ENCODE measurements at regions not wholly inside any gene's neighbourhood (a gene's known extent, or its start where the extent isn't known, plus 50 kb on each side); places are given as distances from the start of the nearest gene placed in this dataset.

DNA sequence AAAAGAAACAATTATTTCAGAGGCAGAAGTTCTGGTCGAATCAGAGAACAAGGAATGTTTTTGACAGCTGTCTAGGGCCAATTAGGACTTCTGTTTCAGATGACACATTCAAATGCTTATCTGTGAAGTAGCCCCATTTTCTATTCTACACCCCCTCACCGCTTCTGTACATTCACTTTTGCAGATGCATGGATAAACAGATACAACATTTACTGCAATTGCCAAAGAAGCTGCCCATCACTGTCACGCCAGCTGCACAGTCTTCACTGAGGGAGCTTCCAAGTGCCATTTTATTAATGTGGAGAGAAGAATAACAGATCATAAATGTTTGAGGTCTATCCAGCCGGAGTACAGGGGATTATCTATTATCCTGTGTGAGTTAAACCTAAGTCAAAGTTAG is 426.8 kb upstream of the ARID1B start:
- Histone ChIP-seq H3K9me2 (replicated peaks; ENCODE audit: insufficient read depth, low read length) (no peaks in the 10 kb centered on the region), H3K4me1 (ENCODE audit: low read length) (no peaks in the 10 kb centered on the region), H3K9ac (ENCODE audit: low read length) (no peak overlapping the region), H3K9me3 (replicated peaks; ENCODE audit: insufficient read depth, low read length) (no peaks in the 10 kb centered on the region), H3K79me2 (ENCODE audit: low read length) (no peaks in the 10 kb centered on the region), H2AFZ (ENCODE audit: low read length) (no peak overlapping the region), H3K4me3 (ENCODE audit: low read length) (no peak overlapping the region), H3K36me3 (replicated peaks; ENCODE audit: insufficient read depth, low read length) (no peaks in the 10 kb centered on the region), H3K4me2 (ENCODE audit: low read depth, low read length) (no peak overlapping the region), H4K20me1 (ENCODE audit: insufficient read depth, low read length) (no peaks in the 10 kb centered on the region), H3F3A (ENCODE audit: insufficient read depth, low read length) (no peaks in the 10 kb centered on the region), H3K27ac (ENCODE audit: low read length) (no peak overlapping the region), H3K27me3 (replicated peaks; ENCODE audit: insufficient read depth, low read length) (no peaks in the 10 kb centered on the region)
- DNase-seq = no peak
- TF ChIP-seq EZH2 (optimal IDR thresholded peaks at IDR 0.05; ENCODE audit: low read depth, low read length) (no peak), EZH2phosphoT487 (IDR thresholded peaks at IDR 0.05; ENCODE audit: low read length) (no peak)
- TF ChIP-seq, protein P1, sequence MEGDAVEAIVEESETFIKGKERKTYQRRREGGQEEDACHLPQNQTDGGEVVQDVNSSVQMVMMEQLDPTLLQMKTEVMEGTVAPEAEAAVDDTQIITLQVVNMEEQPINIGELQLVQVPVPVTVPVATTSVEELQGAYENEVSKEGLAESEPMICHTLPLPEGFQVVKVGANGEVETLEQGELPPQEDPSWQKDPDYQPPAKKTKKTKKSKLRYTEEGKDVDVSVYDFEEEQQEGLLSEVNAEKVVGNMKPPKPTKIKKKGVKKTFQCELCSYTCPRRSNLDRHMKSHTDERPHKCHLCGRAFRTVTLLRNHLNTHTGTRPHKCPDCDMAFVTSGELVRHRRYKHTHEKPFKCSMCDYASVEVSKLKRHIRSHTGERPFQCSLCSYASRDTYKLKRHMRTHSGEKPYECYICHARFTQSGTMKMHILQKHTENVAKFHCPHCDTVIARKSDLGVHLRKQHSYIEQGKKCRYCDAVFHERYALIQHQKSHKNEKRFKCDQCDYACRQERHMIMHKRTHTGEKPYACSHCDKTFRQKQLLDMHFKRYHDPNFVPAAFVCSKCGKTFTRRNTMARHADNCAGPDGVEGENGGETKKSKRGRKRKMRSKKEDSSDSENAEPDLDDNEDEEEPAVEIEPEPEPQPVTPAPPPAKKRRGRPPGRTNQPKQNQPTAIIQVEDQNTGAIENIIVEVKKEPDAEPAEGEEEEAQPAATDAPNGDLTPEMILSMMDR (IDR thresholded peaks at IDR 0.05; ENCODE audit: low read length) = no peak

GRCh38 chr6:156348849-156349248 is 428.3 kb upstream of the ARID1B start:
- Histone ChIP-seq H3K27me3 (replicated peaks; ENCODE audit: insufficient read depth, low read length) (no peaks in the 10 kb centered on the region), H3K9me2 (replicated peaks; ENCODE audit: insufficient read depth, low read length) (no peaks in the 10 kb centered on the region), H3K4me2 (ENCODE audit: low read depth, low read length) (no peak overlapping the region), H2AFZ (ENCODE audit: low read length) (no peak overlapping the region), H3K36me3 (replicated peaks; ENCODE audit: insufficient read depth, low read length) (no peaks in the 10 kb centered on the region), H4K20me1 (ENCODE audit: insufficient read depth, low read length) (no peaks in the 10 kb centered on the region), H3K4me3 (ENCODE audit: low read length) (no peak overlapping the region), H3K4me1 (ENCODE audit: low read length) (no peaks in the 10 kb centered on the region), H3K27ac (ENCODE audit: low read length) (no peak overlapping the region), H3K9me3 (replicated peaks; ENCODE audit: insufficient read depth, low read length) (no peaks in the 10 kb centered on the region), H3K79me2 (ENCODE audit: low read length) (no peaks in the 10 kb centered on the region), H3K9ac (ENCODE audit: low read length) (no peak overlapping the region), H3F3A (ENCODE audit: insufficient read depth, low read length) (no peaks in the 10 kb centered on the region)
- no peak for TF ChIP-seq EZH2 (optimal IDR thresholded peaks at IDR 0.05; ENCODE audit: low read depth, low read length)
- TF ChIP-seq EZH2phosphoT487 (IDR thresholded peaks at IDR 0.05; ENCODE audit: low read length) = no peak
- TF ChIP-seq, protein P1 (IDR thresholded peaks at IDR 0.05; ENCODE audit: low read length) = no peak
- no peak for DNase-seq

GRCh38 chr6:156348424-156348823 is 428.8 kb upstream of the ARID1B start:
- Histone ChIP-seq H4K20me1 (ENCODE audit: insufficient read depth, low read length) (no peaks in the 10 kb centered on the region), H3K4me3 (ENCODE audit: low read length) (no peak overlapping the region), H2AFZ (ENCODE audit: low read length) (no peak overlapping the region), H3K9ac (ENCODE audit: low read length) (no peak overlapping the region), H3K4me1 (ENCODE audit: low read length) (no peaks in the 10 kb centered on the region), H3F3A (ENCODE audit: insufficient read depth, low read length) (no peaks in the 10 kb centered on the region), H3K36me3 (replicated peaks; ENCODE audit: insufficient read depth, low read length) (no peaks in the 10 kb centered on the region), H3K27ac (ENCODE audit: low read length) (no peak overlapping the region), H3K4me2 (ENCODE audit: low read depth, low read length) (no peak overlapping the region), H3K27me3 (replicated peaks; ENCODE audit: insufficient read depth, low read length) (no peaks in the 10 kb centered on the region), H3K9me2 (replicated peaks; ENCODE audit: insufficient read depth, low read length) (no peaks in the 10 kb centered on the region), H3K79me2 (ENCODE audit: low read length) (no peaks in the 10 kb centered on the region), H3K9me3 (replicated peaks; ENCODE audit: insufficient read depth, low read length) (no peaks in the 10 kb centered on the region)
- TF ChIP-seq, protein P1 (IDR thresholded peaks at IDR 0.05; ENCODE audit: low read length) = no peak
- TF ChIP-seq EZH2 (optimal IDR thresholded peaks at IDR 0.05; ENCODE audit: low read depth, low read length) (no peak), EZH2phosphoT487 (IDR thresholded peaks at IDR 0.05; ENCODE audit: low read length) (no peak)
- DNase-seq = no peak
